WTC11 (cell line): ENCODE measurements at regions not wholly inside any gene's neighbourhood (a gene's known extent, or its start where the extent isn't known, plus 50 kb on each side); places are given as distances from the start of the nearest gene placed in this dataset.

Source experiments
- ATAC-seq: fragments of 200-7000 bp; cut with Tn5 transposase; 2 replicates; pipeline ENCODE4 v1.10.0; 2021; ENCODE audit warnings: mild to moderate bottlenecking, moderate library complexity
- CTCF ChIA-PET: fragments of 300-600 bp; sonication (Branson Sonifier 250); formaldehyde crosslinking; loops from one replicate; lab custom pipeline; 2021; ENCODE audit warnings: antibody characterized with exemption; lab: Charles Lee
- POLR2A ChIA-PET: fragments of 350-600 bp; sonication (Branson Sonifier 250); formaldehyde crosslinking; loops from one replicate; lab custom pipeline; 2021; ENCODE audit warnings: antibody characterized with exemption; lab: Charles Lee
- DNase-seq: peaks from one replicate; pipeline ENCODE4 v3.0.0; 2021; ENCODE audit warnings: low spot score
- H3K27ac Mint-ChIP-seq: 2 replicates; pipeline ENCODE4 v1.8.0; 2021; ENCODE audit warnings: mixed read lengths
- H3K27me3 Mint-ChIP-seq: 2 replicates; pipeline ENCODE4 v1.8.0; 2021; ENCODE audit warnings: low read depth, mild to moderate bottlenecking, moderate library complexity, mixed read lengths
- H3K36me3 Mint-ChIP-seq: 2 replicates; pipeline ENCODE4 v1.8.0; 2021; ENCODE audit warnings: mixed read lengths
- H3K4me1 Mint-ChIP-seq: 2 replicates; pipeline ENCODE4 v1.8.0; 2022; ENCODE audit warnings: mixed read lengths
- H3K4me3 Mint-ChIP-seq: 2 replicates; pipeline ENCODE4 v1.8.0; 2021; ENCODE audit warnings: mild to moderate bottlenecking, moderate library complexity, mixed read lengths
- H3K9me3 Mint-ChIP-seq: 2 replicates; pipeline ENCODE4 v1.8.0; 2021; ENCODE audit warnings: mixed read lengths
- CDX4 ChIP-seq: fragments of 250-450 bp; sonication (Bioruptor Pico); IDR thresholded peaks from 2 replicates; pipeline ENCODE4 v1.9.0; 2021; ENCODE audit warnings: moderate library complexity, mild to moderate bottlenecking, inconsistent platforms, borderline replicate concordance
- CREM ChIP-seq: sonication (generic); formaldehyde crosslinking; IDR thresholded peaks from 2 replicates; pipeline ENCODE4 v1.8.1; 2022; ENCODE audit warnings: mild to moderate bottlenecking, missing genetic modification reagents, moderate library complexity
- E2F1 ChIP-seq: sonication (generic); formaldehyde crosslinking; IDR thresholded peaks from 2 replicates; pipeline ENCODE4 v1.8.0; 2022; ENCODE audit warnings: mild to moderate bottlenecking, missing genetic modification reagents
- GTF2I ChIP-seq: fragments of 250-450 bp; sonication (Bioruptor Pico); conservative IDR thresholded peaks from 2 replicates; pipeline ENCODE4 v1.4.0; 2021; ENCODE audit warnings: mild to moderate bottlenecking
- NFE2L1 ChIP-seq: sonication (generic); formaldehyde crosslinking; IDR thresholded peaks from 2 replicates; pipeline ENCODE4 v1.8.1; 2023; ENCODE audit warnings: missing genetic modification reagents
- NR3C1 ChIP-seq: sonication (generic); formaldehyde crosslinking; conservative IDR thresholded peaks from 2 replicates; pipeline ENCODE4 v1.8.1; 2023; ENCODE audit warnings: low read depth, mild to moderate bottlenecking, missing genetic modification reagents
- PREB ChIP-seq: sonication (generic); formaldehyde crosslinking; IDR thresholded peaks from 2 replicates; pipeline ENCODE4 v1.8.1; 2022; ENCODE audit warnings: mild to moderate bottlenecking, missing genetic modification reagents, moderate library complexity, borderline replicate concordance
- PRRX2 ChIP-seq: fragments of 250-450 bp; sonication (Bioruptor Pico); IDR thresholded peaks from 2 replicates; pipeline ENCODE4 v1.8.0; 2021; ENCODE audit warnings: mild to moderate bottlenecking
- RELA ChIP-seq: sonication (generic); formaldehyde crosslinking; IDR thresholded peaks from 2 replicates; pipeline ENCODE4 v1.8.1; 2022; ENCODE audit warnings: missing genetic modification reagents, mild to moderate bottlenecking, borderline replicate concordance
- TCF7 ChIP-seq: sonication (generic); formaldehyde crosslinking; IDR thresholded peaks from 2 replicates; pipeline ENCODE4 v1.8.0; 2022; ENCODE audit warnings: mild to moderate bottlenecking, low read depth, missing genetic modification reagents, moderate library complexity
- USF2 ChIP-seq: sonication (generic); formaldehyde crosslinking; IDR thresholded peaks from 2 replicates; pipeline ENCODE4 v1.8.1; 2023; ENCODE audit warnings: mild to moderate bottlenecking, missing genetic modification reagents, moderate library complexity
- ZBTB21 ChIP-seq: sonication (generic); formaldehyde crosslinking; IDR thresholded peaks from 2 replicates; pipeline ENCODE4 v1.8.1; 2023; ENCODE audit warnings: mild to moderate bottlenecking, missing genetic modification reagents, borderline replicate concordance
- ZNF219 ChIP-seq: sonication (generic); formaldehyde crosslinking; IDR thresholded peaks from 2 replicates; pipeline ENCODE4 v1.8.0; 2023; ENCODE audit warnings: missing genetic modification reagents, mild to moderate bottlenecking, borderline replicate concordance
- ZNF263 ChIP-seq: sonication (generic); formaldehyde crosslinking; IDR thresholded peaks from 2 replicates; pipeline ENCODE4 v1.8.1; 2022; ENCODE audit warnings: low read depth, mild to moderate bottlenecking, moderate library complexity, missing genetic modification reagents
- TF ChIP-seq, protein P1 (sequence below): fragments of 250-450 bp; sonication (Bioruptor Pico); conservative IDR thresholded peaks from 2 replicates; pipeline ENCODE4 v1.9.0; 2021; ENCODE audit warnings: mild to moderate bottlenecking
- TF ChIP-seq, protein P2 (sequence below): sonication (generic); formaldehyde crosslinking; IDR thresholded peaks from 2 replicates; pipeline ENCODE4 v1.8.1; 2022; ENCODE audit warnings: low read depth, mild to moderate bottlenecking, moderate library complexity, missing genetic modification reagents, borderline replicate concordance
- TF ChIP-seq, protein P3 (sequence below): sonication (generic); formaldehyde crosslinking; IDR thresholded peaks from 2 replicates; pipeline ENCODE4 v1.8.1; 2023; ENCODE audit warnings: mild to moderate bottlenecking, missing genetic modification reagents
- TF ChIP-seq, protein P4 (sequence below): sonication (generic); formaldehyde crosslinking; IDR thresholded peaks from 2 replicates; pipeline ENCODE4 v1.8.0; 2022; ENCODE audit warnings: missing genetic modification reagents
- TF ChIP-seq, protein P5 (sequence below): sonication (generic); formaldehyde crosslinking; IDR thresholded peaks from 2 replicates; pipeline ENCODE4 v1.8.0; 2022; ENCODE audit warnings: mild to moderate bottlenecking, missing genetic modification reagents

GRCh38 chr10:78596556-78596955 is 472.2 kb upstream of the ZMIZ1 start:
- H3K4me1 Mint-ChIP-seq, result no peaks in the 10 kb centered on the region
- ChIA-PET CTCF (no interaction called here), POLR2A (no interaction called here)
- ATAC-seq (no peak), DNase-seq (no peak)
- no peak overlapping the region for H3K27ac Mint-ChIP-seq
- no peak overlapping the region for H3K4me3 Mint-ChIP-seq
- no peaks in the 10 kb centered on the region; the same call in 1 of the 2 replicates for H3K9me3 Mint-ChIP-seq
- peaks cover 7% of the 10 kb centered on the region; the same call in 1 of the 2 replicates for H3K27me3 Mint-ChIP-seq
- no peak for TF ChIP-seq ZBTB21 (CRISPR knock-in tag)
- no peak for TF ChIP-seq NFE2L1 (CRISPR knock-in tag)
- no peak for TF ChIP-seq PREB (CRISPR knock-in tag)
- TF ChIP-seq, protein P1, sequence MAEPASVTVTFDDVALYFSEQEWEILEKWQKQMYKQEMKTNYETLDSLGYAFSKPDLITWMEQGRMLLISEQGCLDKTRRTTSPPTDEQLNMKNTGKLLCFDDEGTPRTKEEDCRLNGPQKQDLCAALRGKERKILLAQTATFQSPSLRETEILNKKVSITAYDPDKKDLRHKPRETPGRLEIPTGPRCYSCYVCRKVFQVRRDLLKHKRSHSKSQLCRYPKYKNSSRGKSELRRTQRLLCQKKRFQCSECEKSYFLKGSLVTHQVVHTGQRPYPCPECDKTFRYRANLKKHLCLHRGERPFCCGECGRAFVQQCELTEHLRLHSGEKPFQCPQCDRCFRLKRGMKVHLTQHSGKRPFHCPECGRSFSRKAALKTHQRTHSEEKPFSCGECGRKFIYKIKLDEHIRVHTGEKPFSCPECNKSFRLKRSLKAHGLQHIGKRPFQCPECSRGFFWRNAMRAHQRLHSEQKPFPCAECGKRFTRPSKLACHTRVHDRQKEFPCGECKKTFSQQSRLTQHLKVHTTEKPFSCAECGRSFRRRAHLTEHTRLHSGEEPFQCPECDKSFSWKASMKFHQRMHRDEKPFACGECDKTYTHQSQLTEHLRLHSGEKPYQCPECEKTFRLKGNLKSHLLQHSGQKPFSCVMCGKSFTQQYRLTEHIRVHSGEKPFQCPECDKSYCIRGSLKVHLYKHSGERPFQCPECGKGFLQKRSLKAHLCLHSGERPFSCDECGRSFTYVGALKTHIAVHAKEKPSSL (CRISPR knock-in tag), result no peak
- no peak for TF ChIP-seq ZNF263 (CRISPR knock-in tag)
- TF ChIP-seq, protein P2, sequence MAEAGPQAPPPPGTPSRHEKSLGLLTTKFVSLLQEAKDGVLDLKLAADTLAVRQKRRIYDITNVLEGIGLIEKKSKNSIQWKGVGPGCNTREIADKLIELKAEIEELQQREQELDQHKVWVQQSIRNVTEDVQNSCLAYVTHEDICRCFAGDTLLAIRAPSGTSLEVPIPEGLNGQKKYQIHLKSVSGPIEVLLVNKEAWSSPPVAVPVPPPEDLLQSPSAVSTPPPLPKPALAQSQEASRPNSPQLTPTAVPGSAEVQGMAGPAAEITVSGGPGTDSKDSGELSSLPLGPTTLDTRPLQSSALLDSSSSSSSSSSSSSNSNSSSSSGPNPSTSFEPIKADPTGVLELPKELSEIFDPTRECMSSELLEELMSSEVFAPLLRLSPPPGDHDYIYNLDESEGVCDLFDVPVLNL, result no peak
- no peak for TF ChIP-seq E2F1 (CRISPR knock-in tag)
- TF ChIP-seq PRRX2 (CRISPR knock-in tag), result no peak
- TF ChIP-seq ZNF219 (CRISPR knock-in tag), result no peak
- TF ChIP-seq, protein P3, sequence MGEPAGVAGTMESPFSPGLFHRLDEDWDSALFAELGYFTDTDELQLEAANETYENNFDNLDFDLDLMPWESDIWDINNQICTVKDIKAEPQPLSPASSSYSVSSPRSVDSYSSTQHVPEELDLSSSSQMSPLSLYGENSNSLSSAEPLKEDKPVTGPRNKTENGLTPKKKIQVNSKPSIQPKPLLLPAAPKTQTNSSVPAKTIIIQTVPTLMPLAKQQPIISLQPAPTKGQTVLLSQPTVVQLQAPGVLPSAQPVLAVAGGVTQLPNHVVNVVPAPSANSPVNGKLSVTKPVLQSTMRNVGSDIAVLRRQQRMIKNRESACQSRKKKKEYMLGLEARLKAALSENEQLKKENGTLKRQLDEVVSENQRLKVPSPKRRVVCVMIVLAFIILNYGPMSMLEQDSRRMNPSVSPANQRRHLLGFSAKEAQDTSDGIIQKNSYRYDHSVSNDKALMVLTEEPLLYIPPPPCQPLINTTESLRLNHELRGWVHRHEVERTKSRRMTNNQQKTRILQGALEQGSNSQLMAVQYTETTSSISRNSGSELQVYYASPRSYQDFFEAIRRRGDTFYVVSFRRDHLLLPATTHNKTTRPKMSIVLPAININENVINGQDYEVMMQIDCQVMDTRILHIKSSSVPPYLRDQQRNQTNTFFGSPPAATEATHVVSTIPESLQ (CRISPR knock-in tag), result no peak
- no peak for TF ChIP-seq CDX4 (CRISPR knock-in tag)
- TF ChIP-seq NR3C1, result no peak
- no peak for TF ChIP-seq TCF7 (CRISPR knock-in tag)
- TF ChIP-seq CREM (CRISPR knock-in tag), result no peak
- TF ChIP-seq GTF2I (CRISPR knock-in tag), result no peak
- TF ChIP-seq, protein P4, sequence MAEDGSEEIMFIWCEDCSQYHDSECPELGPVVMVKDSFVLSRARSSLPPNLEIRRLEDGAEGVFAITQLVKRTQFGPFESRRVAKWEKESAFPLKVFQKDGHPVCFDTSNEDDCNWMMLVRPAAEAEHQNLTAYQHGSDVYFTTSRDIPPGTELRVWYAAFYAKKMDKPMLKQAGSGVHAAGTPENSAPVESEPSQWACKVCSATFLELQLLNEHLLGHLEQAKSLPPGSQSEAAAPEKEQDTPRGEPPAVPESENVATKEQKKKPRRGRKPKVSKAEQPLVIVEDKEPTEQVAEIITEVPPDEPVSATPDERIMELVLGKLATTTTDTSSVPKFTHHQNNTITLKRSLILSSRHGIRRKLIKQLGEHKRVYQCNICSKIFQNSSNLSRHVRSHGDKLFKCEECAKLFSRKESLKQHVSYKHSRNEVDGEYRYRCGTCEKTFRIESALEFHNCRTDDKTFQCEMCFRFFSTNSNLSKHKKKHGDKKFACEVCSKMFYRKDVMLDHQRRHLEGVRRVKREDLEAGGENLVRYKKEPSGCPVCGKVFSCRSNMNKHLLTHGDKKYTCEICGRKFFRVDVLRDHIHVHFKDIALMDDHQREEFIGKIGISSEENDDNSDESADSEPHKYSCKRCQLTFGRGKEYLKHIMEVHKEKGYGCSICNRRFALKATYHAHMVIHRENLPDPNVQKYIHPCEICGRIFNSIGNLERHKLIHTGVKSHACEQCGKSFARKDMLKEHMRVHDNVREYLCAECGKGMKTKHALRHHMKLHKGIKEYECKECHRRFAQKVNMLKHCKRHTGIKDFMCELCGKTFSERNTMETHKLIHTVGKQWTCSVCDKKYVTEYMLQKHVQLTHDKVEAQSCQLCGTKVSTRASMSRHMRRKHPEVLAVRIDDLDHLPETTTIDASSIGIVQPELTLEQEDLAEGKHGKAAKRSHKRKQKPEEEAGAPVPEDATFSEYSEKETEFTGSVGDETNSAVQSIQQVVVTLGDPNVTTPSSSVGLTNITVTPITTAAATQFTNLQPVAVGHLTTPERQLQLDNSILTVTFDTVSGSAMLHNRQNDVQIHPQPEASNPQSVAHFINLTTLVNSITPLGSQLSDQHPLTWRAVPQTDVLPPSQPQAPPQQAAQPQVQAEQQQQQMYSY (CRISPR knock-in tag), result no peak
- TF ChIP-seq, protein P5, sequence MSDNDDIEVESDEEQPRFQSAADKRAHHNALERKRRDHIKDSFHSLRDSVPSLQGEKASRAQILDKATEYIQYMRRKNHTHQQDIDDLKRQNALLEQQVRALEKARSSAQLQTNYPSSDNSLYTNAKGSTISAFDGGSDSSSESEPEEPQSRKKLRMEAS (CRISPR knock-in tag), result no peak
- TF ChIP-seq RELA (CRISPR knock-in tag), result no peak
- TF ChIP-seq USF2 (CRISPR knock-in tag), result no peak
- no peaks in the 10 kb centered on the region for H3K36me3 Mint-ChIP-seq
